HG03060 (cell line): ENCODE measurements at regions not wholly inside any gene's neighbourhood (a gene's known extent, or its start where the extent isn't known, plus 50 kb on each side); places are given as distances from the start of the nearest gene placed in this dataset.

Experiments
- ATAC-seq: cut with Tn5 transposase; IDR thresholded peaks from one replicate; pipeline ENCODE4 v1.9.1; 2021; ENCODE audit warnings: low read depth, moderate number of reproducible peaks; ENCODE audit not compliant: unreplicated experiment

DNA sequence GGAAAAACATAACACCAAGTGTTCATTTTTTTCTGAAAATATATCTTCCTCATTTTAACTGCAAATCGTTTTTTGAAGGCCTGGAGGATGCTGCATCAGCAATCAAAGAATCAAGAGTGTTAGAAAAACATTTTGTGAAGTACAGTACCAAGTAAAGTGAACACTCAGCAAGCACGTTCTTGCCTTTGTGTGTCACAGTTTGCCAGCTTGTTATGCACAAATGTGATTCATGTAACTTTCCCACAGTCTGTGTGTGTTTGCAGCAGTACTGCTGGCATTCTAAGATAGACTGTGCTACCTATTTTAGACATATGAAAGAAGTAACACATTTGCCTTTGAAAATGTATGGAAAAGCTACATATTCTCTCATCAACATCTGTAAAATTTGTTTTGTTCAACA is 1617.7 kb downstream of the RPA4 start:
- no peak for ATAC-seq

DNA sequence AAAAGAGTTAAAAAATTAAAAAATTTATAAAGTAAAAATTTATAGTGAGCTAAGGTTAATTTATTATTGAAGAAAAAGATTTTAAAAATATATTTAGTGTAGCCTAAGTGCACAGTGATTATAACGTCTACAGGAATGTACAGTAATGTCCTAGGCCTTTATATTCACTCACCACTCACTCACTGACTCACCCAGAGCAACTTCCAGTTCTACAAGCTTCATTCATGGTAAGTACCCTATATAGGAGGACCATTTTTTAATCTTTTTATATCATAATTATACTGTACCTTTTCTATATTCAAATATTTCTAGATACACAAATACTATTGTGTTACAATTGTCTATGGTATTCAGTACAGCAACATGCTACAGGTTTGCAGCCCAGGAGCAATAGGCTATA is 1623.2 kb downstream of the RPA4 start:
- no peak for ATAC-seq

DNA sequence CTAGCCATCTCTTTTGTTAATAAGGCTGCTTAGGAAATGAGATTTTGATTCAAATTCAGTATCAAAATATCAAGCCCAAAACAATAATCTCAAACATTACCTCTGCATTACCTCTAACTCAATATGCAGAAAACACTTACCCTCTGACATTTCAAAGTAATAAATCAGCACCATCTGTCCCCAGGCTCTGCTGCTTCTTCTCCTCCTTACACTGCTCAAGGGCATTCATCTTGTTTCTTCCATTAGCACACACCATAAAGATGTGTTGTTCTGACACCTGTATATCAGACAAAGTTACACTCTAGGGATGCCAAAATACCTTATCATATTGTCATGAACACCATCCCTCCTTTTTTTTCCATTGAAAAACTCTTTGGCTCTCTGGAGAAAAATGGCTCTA is 1630.3 kb downstream of the RPA4 start:
- no peak for ATAC-seq

DNA sequence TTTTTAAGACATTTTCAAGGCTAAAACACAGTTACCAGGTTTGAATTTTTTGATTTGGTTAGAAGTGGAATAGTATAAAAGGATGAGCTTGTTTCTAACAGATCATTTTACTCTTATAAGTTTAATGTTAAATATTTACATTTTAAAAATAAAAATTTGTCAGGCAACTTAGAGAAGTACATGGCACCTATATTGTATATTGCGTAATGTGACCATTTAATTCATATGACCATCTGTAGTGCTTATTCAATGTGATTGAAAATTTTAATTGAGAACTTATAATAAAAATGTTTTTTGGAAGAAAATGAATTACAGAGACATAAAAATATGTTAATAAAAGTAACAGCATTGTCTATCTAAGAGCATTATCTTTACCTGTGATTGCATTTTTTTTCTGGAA is 1632.4 kb downstream of the RPA4 start:
- ATAC-seq = no peak

DNA sequence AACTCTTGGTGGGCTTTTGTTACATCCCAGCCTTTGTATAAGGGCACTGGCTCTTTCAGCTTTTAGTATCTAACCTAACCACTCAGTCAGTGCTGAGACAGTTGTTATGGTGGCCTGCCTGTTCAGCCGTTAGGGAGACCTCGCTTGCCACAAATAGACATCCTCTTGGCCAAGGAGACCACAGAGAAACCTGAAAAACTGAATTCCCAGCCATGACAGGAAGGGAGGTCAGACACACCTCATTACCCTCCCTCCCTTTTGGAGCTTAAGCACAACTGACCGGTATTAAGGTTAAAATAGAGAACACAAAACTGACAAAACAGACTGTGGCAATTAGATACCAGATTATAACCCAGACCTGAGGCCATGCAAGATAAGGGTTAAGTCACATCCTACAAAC is 1639.3 kb downstream of the RPA4 start:
- ATAC-seq = no peak

DNA sequence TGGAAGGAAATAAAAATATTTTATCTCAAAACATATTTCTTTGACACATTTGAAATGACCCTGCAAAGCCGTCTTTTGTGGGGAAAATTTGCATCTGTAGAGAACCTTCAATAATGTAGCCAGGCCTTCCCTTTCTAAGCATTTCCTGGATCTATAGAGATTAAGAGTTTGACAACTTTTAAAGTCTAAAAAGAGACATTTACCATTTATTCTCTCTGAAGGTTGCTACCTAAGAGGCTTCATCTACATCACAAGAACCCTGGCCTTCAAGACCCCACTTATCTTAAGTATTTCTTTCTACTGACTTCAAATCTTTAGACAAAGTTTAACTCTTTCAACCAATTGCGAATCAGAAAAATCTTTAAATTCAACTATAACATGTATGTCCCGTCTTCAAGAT is 1639.8 kb downstream of the RPA4 start:
- ATAC-seq = no peak

DNA sequence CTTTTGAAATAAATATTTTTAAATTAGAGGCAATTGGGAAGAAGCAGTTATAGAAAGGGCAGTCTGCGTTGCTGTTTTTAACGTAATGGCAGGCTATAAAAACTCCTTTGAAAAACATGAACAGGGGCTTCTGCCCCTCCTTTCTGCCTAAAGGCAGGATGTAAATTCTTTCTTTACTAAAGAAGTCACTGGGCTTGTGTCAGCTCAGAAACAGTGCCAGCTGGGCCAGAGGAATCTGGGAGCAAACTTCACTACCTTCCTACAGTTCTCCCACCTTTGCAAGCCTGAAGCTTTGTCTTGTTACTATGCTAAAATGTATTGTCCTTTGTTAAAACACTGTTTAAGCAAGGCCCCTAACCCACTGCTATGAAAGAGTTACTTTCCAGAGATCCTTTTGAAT is 1664.8 kb downstream of the RPA4 start:
- no peak for ATAC-seq

DNA sequence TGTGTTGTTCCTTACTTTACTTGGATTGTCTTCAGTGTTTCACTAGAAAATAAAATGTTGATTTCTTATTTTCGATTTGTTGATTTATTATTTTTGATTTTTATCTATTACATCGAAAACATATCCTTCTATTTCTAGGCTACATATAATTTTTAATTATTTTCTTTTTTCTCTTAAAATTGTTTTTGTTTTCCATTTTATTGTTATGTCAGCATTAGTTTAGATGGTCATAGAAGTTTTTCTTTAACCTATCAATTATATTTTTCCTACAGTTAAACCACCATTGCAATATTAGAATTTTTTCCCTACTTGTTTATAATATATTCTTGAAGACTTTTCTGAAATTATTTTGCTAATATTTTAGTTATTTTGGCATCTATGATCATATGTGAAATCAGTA is 1685.1 kb downstream of the RPA4 start:
- no peak for ATAC-seq

DNA sequence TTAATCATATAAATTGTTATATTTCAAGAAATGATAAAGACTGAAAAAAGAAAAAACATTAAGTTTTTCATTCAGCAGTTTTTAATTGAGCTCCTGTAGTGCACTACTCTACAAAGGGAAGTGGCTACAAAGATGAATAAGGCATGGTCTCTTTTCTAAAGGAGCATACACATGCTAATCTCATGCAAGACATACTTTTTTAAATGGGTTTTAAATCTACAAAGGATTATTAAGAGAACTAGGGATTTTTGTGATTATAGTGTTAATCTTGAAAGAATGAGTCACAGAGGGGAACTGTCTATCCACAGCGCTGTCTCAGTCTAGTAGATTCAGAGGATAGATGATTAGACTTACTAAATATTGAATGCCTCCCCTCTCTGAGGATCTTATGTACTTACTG is 1722.2 kb downstream of the RPA4 start:
- no peak for ATAC-seq

DNA sequence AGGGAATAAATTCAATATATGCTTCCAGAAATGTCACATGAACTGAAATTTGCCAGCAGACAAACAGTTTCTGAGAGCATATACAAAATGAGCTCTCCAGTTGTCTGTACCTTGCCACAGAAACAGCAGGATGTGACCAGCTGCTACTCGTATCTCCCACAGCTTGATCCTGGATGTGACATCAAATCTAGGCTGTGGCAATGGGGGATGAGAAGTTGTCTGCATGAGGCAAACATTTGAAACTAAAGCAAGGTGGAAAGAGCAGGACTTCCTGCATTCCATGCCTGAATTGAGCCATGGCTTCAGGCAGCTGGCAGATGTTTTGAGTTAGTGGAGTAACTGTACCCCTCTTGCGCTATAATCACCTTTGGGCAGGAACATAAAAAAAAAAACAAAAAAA is 1724.0 kb downstream of the RPA4 start:
- no peak for ATAC-seq

DNA sequence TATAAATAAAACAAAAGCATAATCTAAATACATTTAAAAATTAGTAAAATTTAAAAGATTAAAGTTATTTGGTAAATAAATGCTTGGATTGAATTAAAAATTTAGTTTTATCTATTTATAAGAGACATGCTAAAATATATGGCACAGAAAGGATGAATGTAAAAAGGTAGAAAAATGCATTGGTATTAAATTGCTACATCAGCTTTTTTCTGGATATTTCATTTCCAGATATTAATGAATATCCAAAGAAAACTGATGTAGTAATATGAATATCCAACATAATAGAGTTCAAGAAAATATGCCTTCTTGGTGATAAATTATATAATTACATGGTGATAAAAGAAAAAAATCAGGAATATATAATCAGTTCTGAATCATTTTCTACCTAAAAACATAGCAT is 1743.9 kb downstream of the RPA4 start:
- ATAC-seq = no peak

DNA sequence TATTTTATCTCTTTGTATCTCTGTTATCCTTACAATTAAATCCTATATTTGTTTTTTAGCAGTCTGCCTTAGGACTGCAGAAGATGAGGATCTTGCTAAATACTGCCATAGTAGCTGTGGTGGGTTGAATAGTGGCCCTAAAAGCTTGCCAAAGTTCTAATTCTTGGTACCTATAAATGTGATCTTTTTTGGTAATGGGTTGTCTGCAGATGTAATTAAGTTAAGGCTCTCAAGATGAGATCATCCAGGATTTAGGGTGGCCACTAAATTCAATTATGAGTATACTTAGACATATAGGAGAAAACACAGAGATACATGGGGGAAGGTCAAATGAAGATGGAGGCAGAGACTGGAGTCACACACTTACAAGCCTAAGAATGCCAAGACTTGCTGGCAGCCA is 1753.7 kb downstream of the RPA4 start:
- ATAC-seq = no peak

DNA sequence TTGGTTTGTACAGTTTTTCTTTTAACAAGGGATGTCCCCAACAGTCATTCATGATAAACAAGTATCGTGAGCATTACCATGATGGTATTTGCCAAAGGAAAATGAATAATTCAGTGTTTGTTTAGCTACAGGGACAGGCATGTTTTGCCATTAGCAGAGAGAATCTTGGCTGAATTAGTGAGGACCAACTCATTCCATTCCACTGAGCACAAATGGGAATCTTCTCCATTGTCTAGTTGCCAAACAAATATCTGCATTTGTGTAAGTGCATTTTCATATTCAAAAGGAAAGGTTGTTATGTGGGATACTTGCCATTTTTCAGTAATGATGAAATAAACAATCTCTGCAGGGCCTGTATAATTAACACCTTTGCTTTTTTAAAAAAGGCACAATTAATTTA is 1762.6 kb downstream of the RPA4 start:
- ATAC-seq = no peak

DNA sequence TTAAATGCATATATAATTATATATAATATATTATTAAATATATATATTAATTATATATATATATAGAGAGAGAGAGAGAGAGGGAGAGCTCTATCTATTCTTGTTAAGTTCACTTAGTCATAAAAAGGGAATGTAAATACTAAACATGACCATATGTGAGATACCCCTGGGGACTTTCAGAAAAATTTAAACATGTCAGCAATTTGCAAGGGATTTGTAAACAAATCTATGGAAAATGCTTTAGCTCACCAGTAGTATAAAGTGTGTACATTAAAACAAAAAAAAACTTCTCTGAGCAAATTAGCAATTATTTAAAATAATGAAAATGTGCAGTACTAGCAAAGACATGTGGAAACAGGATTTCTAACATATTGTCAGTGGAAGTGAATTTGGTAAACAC is 1755.5 kb downstream of the PCDH19 start:
- ATAC-seq = no peak
